KOPT-K1 (cell line): ENCODE measurements at regions not wholly inside any gene's neighbourhood (a gene's known extent, or its start where the extent isn't known, plus 50 kb on each side); places are given as distances from the start of the nearest gene placed in this dataset.

Source experiments
- H3K27ac ChIP-seq: fragments of 200-600 bp; sonication (generic); 2 replicates; pipeline ENCODE4 v1.5.1; 2016; ENCODE audit warnings: antibody characterized with exemption, mild to moderate bottlenecking, low read depth, low read length; ENCODE audit not compliant: poor library complexity, severe bottlenecking
- H3K36me3 ChIP-seq: fragments of 200-600 bp; sonication (generic); 2 replicates; pipeline ENCODE4 v1.5.1; 2017; ENCODE audit warnings: antibody characterized with exemption, mild to moderate bottlenecking, low read length, moderate library complexity; ENCODE audit not compliant: insufficient read depth
- H3K9me3 ChIP-seq: fragments of 200-600 bp; sonication (generic); 2 replicates; pipeline ENCODE4 v1.5.1; 2017; ENCODE audit warnings: antibody characterized with exemption, low read length, mild to moderate bottlenecking; ENCODE audit not compliant: insufficient read depth, poor library complexity, severe bottlenecking

GRCh38 chr4:153927451-153927850 is 138.6 kb upstream of the SFRP2 start:
- no peak overlapping the region for H3K27ac ChIP-seq
- H3K9me3 ChIP-seq, result no peaks in the 10 kb centered on the region
- H3K36me3 ChIP-seq, result no peaks in the 10 kb centered on the region

GRCh38 chr4:153922148-153922547 is 133.3 kb upstream of the SFRP2 start:
- Histone ChIP-seq H3K27ac (no peak overlapping the region), H3K9me3 (no peaks in the 10 kb centered on the region), H3K36me3 (no peaks in the 10 kb centered on the region)

- Histone ChIP-seq H3K9me3 (no peaks in the 10 kb centered on the region), H3K36me3 (no peaks in the 10 kb centered on the region), H3K27ac (no peak overlapping the region)
These were observed 130.8 kb upstream of the SFRP2 start for GRCh38 chr4:153919667-153920066.

- Histone ChIP-seq H3K27ac (no peak overlapping the region), H3K36me3 (no peaks in the 10 kb centered on the region), H3K9me3 (no peaks in the 10 kb centered on the region)
These were observed 127.4 kb upstream of the SFRP2 start for GRCh38 chr4:153916273-153916755.

- no peaks in the 10 kb centered on the region for H3K36me3 ChIP-seq
- H3K9me3 ChIP-seq, result no peaks in the 10 kb centered on the region
- no peak overlapping the region for H3K27ac ChIP-seq
These were observed 123.4 kb upstream of the SFRP2 start for GRCh38 chr4:153912301-153912700.

GRCh38 chr4:153909672-153910071 is 120.8 kb upstream of the SFRP2 start:
- H3K27ac ChIP-seq, result no peak overlapping the region
- H3K9me3 ChIP-seq, result no peaks in the 10 kb centered on the region
- no peaks in the 10 kb centered on the region for H3K36me3 ChIP-seq

- Histone ChIP-seq H3K36me3 (no peaks in the 10 kb centered on the region), H3K9me3 (no peaks in the 10 kb centered on the region)
These were observed 117.3 kb upstream of the SFRP2 start for GRCh38 chr4:153906231-153906630.

GRCh38 chr4:153905231-153905630 is 116.3 kb upstream of the SFRP2 start:
- Histone ChIP-seq H3K27ac (no peak overlapping the region), H3K9me3 (no peaks in the 10 kb centered on the region), H3K36me3 (no peaks in the 10 kb centered on the region)

More at GRCh38 chr4:153906231-153906630, 117.3 kb upstream of the SFRP2 start:
- H3K27ac ChIP-seq, result no peak overlapping the region

GRCh38 chr4:153904011-153904410 is 115.1 kb upstream of the SFRP2 start:
- H3K9me3 ChIP-seq, result no peaks in the 10 kb centered on the region
- no peaks in the 10 kb centered on the region for H3K36me3 ChIP-seq
- H3K27ac ChIP-seq, result no peak overlapping the region

- H3K27ac ChIP-seq, result no peak overlapping the region
- no peaks in the 10 kb centered on the region for H3K9me3 ChIP-seq
These were observed 112.3 kb upstream of the SFRP2 start for GRCh38 chr4:153901220-153901619.

GRCh38 chr4:153900426-153900825 is 111.5 kb upstream of the SFRP2 start:
- Histone ChIP-seq H3K27ac (no peak overlapping the region), H3K9me3 (no peaks in the 10 kb centered on the region), H3K36me3 (no peaks in the 10 kb centered on the region)

More at GRCh38 chr4:153901220-153901619, 112.3 kb upstream of the SFRP2 start:
- H3K36me3 ChIP-seq, result no peaks in the 10 kb centered on the region

- H3K36me3 ChIP-seq, result no peaks in the 10 kb centered on the region
- no peaks in the 10 kb centered on the region for H3K9me3 ChIP-seq
- no peak overlapping the region for H3K27ac ChIP-seq
These were observed 101.9 kb upstream of the SFRP2 start for GRCh38 chr4:153890761-153891160.

GRCh38 chr4:153887217-153887616 is 98.3 kb upstream of the SFRP2 start:
- peaks cover 1% of the 10 kb centered on the region for H3K9me3 ChIP-seq
- no peaks in the 10 kb centered on the region for H3K36me3 ChIP-seq
- H3K27ac ChIP-seq, result no peak overlapping the region

GRCh38 chr4:153884325-153884724 is 95.4 kb upstream of the SFRP2 start:
- peaks cover 28% of the 10 kb centered on the region for H3K9me3 ChIP-seq
- H3K27ac ChIP-seq, result no peak overlapping the region
- no peaks in the 10 kb centered on the region for H3K36me3 ChIP-seq

- no peaks in the 10 kb centered on the region for H3K36me3 ChIP-seq
- peaks cover 35% of the 10 kb centered on the region for H3K9me3 ChIP-seq
- H3K27ac ChIP-seq, result no peak overlapping the region
These were observed 92.1 kb upstream of the SFRP2 start for GRCh38 chr4:153880983-153881382.

GRCh38 chr4:153877898-153878297 is 89.0 kb upstream of the SFRP2 start:
- Histone ChIP-seq H3K9me3 (peaks cover 35% of the 10 kb centered on the region), H3K36me3 (no peaks in the 10 kb centered on the region), H3K27ac (no peak overlapping the region)
